ENCODE measurements at regions not wholly inside any gene's neighbourhood (a gene's known extent, or its start where the extent isn't known, plus 50 kb on each side); places are given as distances from the start of the nearest gene placed in this dataset.
"Not testable (repeated sequence)": the region's sequence is repeated elsewhere in the genome, so short reads cannot be mapped to it uniquely, and the experiment has no call there.

GRCh38 chr6:102848796-102849195, 1455.3 kb downstream of the GRIK2 start:
- no peak for DNase-seq (ENCODE audit: extremely low read depth, low read depth, low spot score)

- DNase-seq (ENCODE audit: extremely low read depth, low read depth, low spot score): no peak
These were observed 1454.7 kb downstream of the GRIK2 start for GRCh38 chr6:102848210-102848609.

- DNase-seq (ENCODE audit: extremely low read depth, low read depth, low spot score): no peak
These were observed 1447.6 kb downstream of the GRIK2 start for GRCh38 chr6:102841060-102841459.

- no peak for DNase-seq (ENCODE audit: extremely low read depth, low read depth, low spot score)
These were observed 1438.5 kb downstream of the GRIK2 start for GRCh38 chr6:102832021-102832420.

- no peak for DNase-seq (ENCODE audit: extremely low read depth, low read depth, low spot score)
These were observed 1426.6 kb downstream of the GRIK2 start for GRCh38 chr6:102820098-102820497.

GRCh38 chr6:102815207-102815606, 1421.7 kb downstream of the GRIK2 start:
- no peak for DNase-seq (ENCODE audit: extremely low read depth, low read depth, low spot score)

- no peak for DNase-seq (ENCODE audit: extremely low read depth, low read depth, low spot score)
These were observed 1420.2 kb downstream of the GRIK2 start for GRCh38 chr6:102813489-102814275.

GRCh38 chr6:102812242-102812641, 1418.7 kb downstream of the GRIK2 start:
- DNase-seq (ENCODE audit: extremely low read depth, low read depth, low spot score): no peak

- DNase-seq (ENCODE audit: extremely low read depth, low read depth, low spot score): not testable (repeated sequence)
These were observed 1415.5 kb downstream of the GRIK2 start for GRCh38 chr6:102808944-102809505.

GRCh38 chr6:102799051-102799450, 1405.5 kb downstream of the GRIK2 start:
- DNase-seq (ENCODE audit: extremely low read depth, low read depth, low spot score): no peak

GRCh38 chr6:102798636-102799035, 1405.1 kb downstream of the GRIK2 start:
- DNase-seq (ENCODE audit: extremely low read depth, low read depth, low spot score): no peak

- DNase-seq (ENCODE audit: extremely low read depth, low read depth, low spot score): no peak
These were observed 1400.2 kb downstream of the GRIK2 start for GRCh38 chr6:102793752-102794151.

GRCh38 chr6:102774326-102774725, 1380.8 kb downstream of the GRIK2 start:
- no peak for DNase-seq (ENCODE audit: extremely low read depth, low read depth, low spot score)

- no peak for DNase-seq (ENCODE audit: extremely low read depth, low read depth, low spot score)
These were observed 1380.1 kb downstream of the GRIK2 start for GRCh38 chr6:102773636-102774035.

- DNase-seq (ENCODE audit: extremely low read depth, low read depth, low spot score): no peak
These were observed 1373.5 kb downstream of the GRIK2 start for GRCh38 chr6:102766963-102767362.

GRCh38 chr6:102764317-102764716, 1370.8 kb downstream of the GRIK2 start:
- DNase-seq (ENCODE audit: extremely low read depth, low read depth, low spot score): no peak

- DNase-seq (ENCODE audit: extremely low read depth, low read depth, low spot score): no peak
These were observed 1370.4 kb downstream of the GRIK2 start for GRCh38 chr6:102763891-102764290.

- no peak for DNase-seq (ENCODE audit: extremely low read depth, low read depth, low spot score)
These were observed 1368.4 kb downstream of the GRIK2 start for GRCh38 chr6:102761872-102762271.

- no peak for DNase-seq (ENCODE audit: extremely low read depth, low read depth, low spot score)
These were observed 1365.9 kb downstream of the GRIK2 start for GRCh38 chr6:102759415-102759814.

GRCh38 chr6:102758536-102758935, 1365.0 kb downstream of the GRIK2 start:
- not testable (repeated sequence) for DNase-seq (ENCODE audit: extremely low read depth, low read depth, low spot score)

- DNase-seq (ENCODE audit: extremely low read depth, low read depth, low spot score): no peak
These were observed 1355.9 kb downstream of the GRIK2 start for GRCh38 chr6:102749210-102749971.

- no peak for DNase-seq (ENCODE audit: extremely low read depth, low read depth, low spot score)
These were observed 1353.4 kb downstream of the GRIK2 start for GRCh38 chr6:102746941-102747340.
